Stimulated activated naive B cell treated with anti-CD40 and anti-IgM and Interleukin-4, amounts not matched to agents 10 μg/mL and 1 μg/mL and 100 μg/mL, for 72 hours (primary cell): ENCODE measurements at regions not wholly inside any gene's neighbourhood (a gene's known extent, or its start where the extent isn't known, plus 50 kb on each side); places are given as distances from the start of the nearest gene placed in this dataset.

ENCODE experiments used
- ATAC-seq, 2 donors: fragments of 150-1000 bp; cut with Tn5 transposase; replicated peaks; 2 replicates each; pipeline ENCODE4 v1.10.0; 2021; ENCODE audit warnings: moderate library complexity in 1 of 2
- DNase-seq: peaks from one replicate; pipeline ENCODE4 v3.0.0; 2021
- H3K27ac Mint-ChIP-seq: one replicate; pipeline ENCODE4 v1.8.0; 2022; ENCODE audit warnings: mild to moderate bottlenecking, mixed read lengths
- H3K27me3 Mint-ChIP-seq, 2 donors: one replicate each; pipeline ENCODE4 v1.8.0; 2022; ENCODE audit warnings: mixed read lengths in 2 of 2
- H3K36me3 Mint-ChIP-seq, 2 donors: one replicate each; pipeline ENCODE4 v1.8.0; 2022; ENCODE audit warnings: mixed read lengths in 2 of 2, mild to moderate bottlenecking in 1 of 2
- H3K4me1 Mint-ChIP-seq, 2 donors: one replicate each; pipeline ENCODE4 v1.8.0; 2022; ENCODE audit warnings: mixed read lengths in 2 of 2, mild to moderate bottlenecking in 1 of 2
- H3K4me3 Mint-ChIP-seq, 2 donors: one replicate each; pipeline ENCODE4 v1.8.0; 2022; ENCODE audit warnings: mild to moderate bottlenecking in 2 of 2, mixed read lengths in 2 of 2, moderate library complexity in 1 of 2
- H3K9me3 Mint-ChIP-seq, 2 donors: one replicate each; pipeline ENCODE4 v1.8.0; 2022; ENCODE audit warnings: mixed read lengths in 2 of 2, mild to moderate bottlenecking in 1 of 2

DNA sequence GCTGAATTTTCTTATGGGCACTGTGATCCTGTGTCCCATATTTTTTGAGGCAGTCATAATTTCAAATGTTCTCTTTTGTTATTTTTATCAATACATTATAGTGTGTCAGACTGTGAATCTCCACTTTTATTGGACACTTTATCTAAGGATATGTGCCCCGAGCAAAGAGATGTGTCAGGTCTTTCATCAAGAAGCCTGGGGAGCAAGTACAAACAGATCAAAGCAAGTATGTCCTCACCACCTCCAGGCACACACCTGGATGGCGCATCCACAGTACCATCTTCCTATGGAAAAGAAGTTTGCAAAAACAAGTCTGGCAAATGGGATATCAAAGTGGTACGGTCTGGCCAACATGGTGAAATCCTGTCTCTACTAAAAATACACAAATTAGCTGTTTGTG is 81.0 kb upstream of the ZNF236 start:
- ATAC-seq (no peak), DNase-seq (no peak)
- Mint-ChIP-seq H3K4me1 (peaks cover 3 to 6% of the 10 kb centered on the region in 2 donors), H3K4me3 (no peak overlapping the region), H3K27ac (no peak overlapping the region), H3K36me3 (no peaks in the 10 kb centered on the region), H3K27me3 (peaks cover 3 to 10% of the 10 kb centered on the region in 2 donors), H3K9me3 (peaks cover 5 to 6% of the 10 kb centered on the region in 2 donors)

DNA sequence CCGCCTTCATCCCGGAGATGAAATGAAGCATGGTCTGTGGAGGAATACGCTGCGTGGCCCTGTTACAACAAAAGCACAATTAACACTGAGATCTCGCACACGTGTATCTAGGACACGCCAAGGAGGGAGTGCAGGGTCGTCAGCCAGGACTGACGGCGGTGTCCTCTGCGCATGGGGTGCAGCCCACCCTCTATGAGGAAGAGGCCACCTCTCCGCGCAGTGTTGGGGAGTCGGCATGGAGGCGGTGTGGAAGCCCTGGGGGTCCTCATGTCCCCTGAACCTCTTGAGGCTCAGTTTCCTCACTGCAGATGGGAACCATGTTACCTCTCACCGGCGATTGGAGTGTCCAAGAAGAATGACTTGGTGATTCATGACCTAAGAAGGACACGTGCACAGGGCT is 86.0 kb upstream of the ZNF236 start:
- no peaks in the 10 kb centered on the region for H3K36me3 Mint-ChIP-seq
- H3K9me3 Mint-ChIP-seq: peaks cover 3 to 5% of the 10 kb centered on the region in 2 donors
- H3K4me3 Mint-ChIP-seq: no peak overlapping the region
- H3K27me3 Mint-ChIP-seq: peaks cover 0 to 4% of the 10 kb centered on the region in 2 donors
- ATAC-seq (no peak), DNase-seq (no peak)
- no peak overlapping the region for H3K27ac Mint-ChIP-seq
- peaks cover 3 to 6% of the 10 kb centered on the region in 2 donors for H3K4me1 Mint-ChIP-seq

DNA sequence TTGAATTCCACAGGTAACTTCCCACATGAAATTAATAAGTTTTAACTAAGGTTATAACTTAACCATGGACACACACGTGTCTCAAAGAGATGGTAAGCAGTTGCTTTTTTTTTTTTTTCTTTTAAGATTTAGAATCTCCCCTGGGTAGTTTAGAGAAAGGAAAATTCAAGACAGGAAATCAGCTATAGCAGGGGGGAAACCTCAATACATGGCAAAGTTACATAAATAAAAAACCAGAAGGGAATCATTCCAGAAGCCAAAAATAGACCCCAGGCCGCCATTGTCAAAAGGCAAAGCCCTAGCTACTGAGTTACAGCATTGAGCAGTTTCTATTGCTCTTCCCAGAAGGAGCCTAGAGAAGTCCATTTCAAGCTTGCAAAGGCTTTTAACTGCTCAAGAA is 91.5 kb upstream of the ZNF236 start:
- Mint-ChIP-seq H3K36me3 (no peaks in the 10 kb centered on the region), H3K27me3 (peaks cover 5 to 11% of the 10 kb centered on the region in 2 donors), H3K27ac (no peak overlapping the region), H3K4me1 (no peaks in the 10 kb centered on the region), H3K4me3 (no peak overlapping the region), H3K9me3 (peaks cover 0 to 4% of the 10 kb centered on the region in 2 donors)
- DNase-seq (no peak), ATAC-seq (no peak)

GRCh38 chr18:76727589-76727988 is 94.8 kb upstream of the ZNF236 start:
- Mint-ChIP-seq H3K27me3 (peaks cover 11% of the 10 kb centered on the region in 2 donors), H3K9me3 (peaks cover 0 to 4% of the 10 kb centered on the region in 2 donors), H3K27ac (no peak overlapping the region), H3K4me3 (no peak overlapping the region), H3K4me1 (no peaks in the 10 kb centered on the region), H3K36me3 (no peaks in the 10 kb centered on the region)
- no peak for ATAC-seq
- no peak for DNase-seq

- no peak for DNase-seq
- peaks cover 11 to 13% of the 10 kb centered on the region in 2 donors for H3K27me3 Mint-ChIP-seq
- H3K36me3 Mint-ChIP-seq: no peaks in the 10 kb centered on the region
- H3K4me3 Mint-ChIP-seq: no peak overlapping the region
- H3K4me1 Mint-ChIP-seq: no peaks in the 10 kb centered on the region
- H3K9me3 Mint-ChIP-seq: peaks cover 0 to 4% of the 10 kb centered on the region in 2 donors
- ATAC-seq: no peak
- no peak overlapping the region for H3K27ac Mint-ChIP-seq
These were observed 96.9 kb upstream of the ZNF236 start for GRCh38 chr18:76725445-76725844.

DNA sequence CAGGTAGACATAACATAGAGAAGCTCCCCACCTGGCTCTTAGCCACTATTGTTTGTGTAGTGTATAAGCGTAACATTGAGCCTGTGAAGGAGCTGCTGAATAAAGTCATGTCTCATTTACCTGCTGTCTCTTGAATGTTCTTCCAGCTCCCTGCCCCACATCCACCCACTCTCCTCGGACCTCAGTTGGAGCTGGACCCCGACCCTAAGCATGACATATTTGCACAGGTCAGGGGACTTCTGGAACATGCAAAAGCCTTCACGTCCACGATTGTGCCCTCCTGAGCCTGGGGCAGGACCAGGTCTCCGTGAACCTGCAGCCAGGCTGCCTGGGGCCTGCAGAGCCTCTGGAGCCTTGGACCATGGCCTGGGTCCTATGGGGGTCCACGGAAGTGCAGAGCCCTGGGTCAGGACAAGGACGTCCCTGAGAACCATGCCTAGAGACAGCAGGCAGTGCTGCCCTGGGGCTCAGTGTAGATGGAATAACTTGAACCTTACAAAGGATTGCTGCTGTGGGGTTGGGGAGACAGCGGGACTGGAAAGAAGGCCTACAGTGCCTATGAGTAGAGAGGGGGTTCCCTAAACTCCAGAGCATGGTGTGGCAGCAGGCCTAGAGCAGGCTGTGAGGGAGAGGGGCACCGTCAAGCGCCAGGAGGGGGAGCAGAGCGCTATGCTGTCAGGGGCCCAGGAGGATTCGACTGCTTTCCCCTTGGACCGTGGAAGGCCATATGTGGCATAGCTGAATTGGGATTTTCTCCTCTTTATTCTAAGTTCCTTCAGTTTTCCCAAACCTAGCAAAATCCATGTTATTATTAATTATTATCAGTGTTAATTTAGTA is 99.9 kb upstream of the ZNF236 start:
- DNase-seq: no peak
- no peak overlapping the region for H3K4me3 Mint-ChIP-seq
- H3K36me3 Mint-ChIP-seq: no peaks in the 10 kb centered on the region
- no peaks in the 10 kb centered on the region for H3K4me1 Mint-ChIP-seq
- peak in 1 of 2 donors; percentile 23 for ATAC-seq
- no peak overlapping the region for H3K27ac Mint-ChIP-seq
- no peaks in the 10 kb centered on the region for H3K9me3 Mint-ChIP-seq
- H3K27me3 Mint-ChIP-seq: peaks cover 4 to 6% of the 10 kb centered on the region in 2 donors

DNA sequence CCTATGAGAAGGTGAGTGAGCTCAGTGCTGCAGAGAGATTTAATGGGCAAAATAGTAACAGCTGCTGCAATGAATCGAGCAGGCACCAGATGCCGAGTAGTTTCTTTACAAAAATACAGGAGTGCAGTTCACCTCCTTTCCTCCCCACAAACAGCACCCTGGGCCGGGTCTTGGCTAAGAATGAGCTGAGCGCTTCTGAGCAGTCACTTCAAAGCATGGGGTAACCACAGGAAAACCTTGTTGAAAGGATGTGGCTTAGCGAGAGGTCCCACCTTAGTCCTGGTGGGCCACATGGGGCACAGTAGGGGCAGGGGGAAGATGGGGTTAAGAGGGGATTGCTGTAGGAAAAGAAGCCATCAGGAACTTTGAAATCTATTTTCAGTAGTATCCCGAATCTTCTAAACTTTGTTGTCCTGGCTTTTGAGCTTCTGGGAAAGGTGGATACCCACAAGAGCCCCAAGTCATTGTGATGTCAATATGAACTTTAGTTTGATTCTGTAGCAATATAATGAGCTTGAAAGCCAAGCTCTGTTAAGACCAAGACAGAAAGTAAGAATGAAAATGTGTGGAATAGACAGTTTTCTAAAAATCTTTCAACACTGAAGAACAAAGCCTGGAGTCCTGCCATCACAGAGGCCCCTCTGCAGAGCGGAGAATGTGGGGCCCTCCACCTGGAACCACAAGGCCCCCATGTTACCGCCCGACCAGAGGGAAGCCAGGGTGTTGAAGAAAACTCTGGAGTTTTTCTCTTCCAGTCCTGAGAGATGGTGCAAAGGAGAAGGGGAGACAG is 101.0 kb upstream of the ZNF236 start:
- Mint-ChIP-seq H3K4me1 (no peaks in the 10 kb centered on the region), H3K36me3 (no peaks in the 10 kb centered on the region), H3K4me3 (no peak overlapping the region), H3K9me3 (no peaks in the 10 kb centered on the region), H3K27ac (no peak overlapping the region), H3K27me3 (peaks cover 4 to 6% of the 10 kb centered on the region in 2 donors)
- DNase-seq (no peak), ATAC-seq (no peak)

DNA sequence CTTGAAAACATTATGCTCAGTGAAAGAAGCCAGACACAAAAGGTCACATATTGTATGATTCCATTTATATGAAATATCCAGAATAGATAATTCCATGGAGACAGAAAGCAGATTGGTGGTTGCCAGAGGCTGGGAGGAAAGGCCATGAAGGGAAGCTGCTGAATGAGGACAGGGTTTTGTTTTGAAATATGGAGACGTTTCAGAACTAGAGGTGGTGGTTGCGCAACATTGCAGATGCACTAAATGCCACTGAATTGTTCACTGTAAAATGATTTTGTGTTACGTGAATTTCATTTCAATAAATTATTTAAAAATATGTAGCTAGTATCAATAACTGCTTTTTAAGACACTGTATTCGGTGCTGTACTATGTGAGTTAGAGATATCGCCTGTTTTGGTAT is 101.7 kb upstream of the ZNF236 start:
- Mint-ChIP-seq H3K9me3 (no peaks in the 10 kb centered on the region), H3K36me3 (no peaks in the 10 kb centered on the region), H3K4me1 (no peaks in the 10 kb centered on the region), H3K27me3 (peaks cover 4 to 6% of the 10 kb centered on the region in 2 donors), H3K27ac (no peak overlapping the region), H3K4me3 (no peak overlapping the region)
- ATAC-seq: no peak
- no peak for DNase-seq

DNA sequence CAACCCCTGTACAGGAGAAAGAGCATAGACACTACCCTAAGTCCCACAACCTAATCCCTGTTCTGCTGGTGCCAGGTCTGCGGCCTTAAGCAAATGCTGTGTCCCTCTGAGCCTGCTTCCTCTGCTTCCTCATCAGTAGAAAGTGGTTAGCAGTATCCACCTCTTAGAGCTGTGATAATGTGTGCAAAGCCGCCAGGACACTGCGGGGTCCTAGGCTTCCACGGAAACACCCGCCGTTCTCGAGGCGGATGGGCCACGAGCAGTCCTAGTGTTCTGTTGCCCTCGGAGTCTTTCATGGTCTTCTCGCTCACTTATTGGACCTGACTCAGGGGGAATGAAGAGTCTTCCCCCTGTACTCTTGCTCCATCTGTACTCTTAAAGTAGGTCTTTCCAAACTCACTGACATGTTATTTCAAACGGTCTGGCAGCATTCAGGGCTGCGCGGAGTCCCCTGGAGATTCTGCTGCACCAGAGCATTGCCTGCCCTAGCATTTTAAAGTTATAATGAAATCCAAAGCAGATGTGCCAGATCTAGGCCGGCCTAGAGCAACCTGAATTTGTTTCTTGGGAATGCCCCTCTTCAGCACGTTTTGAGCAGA is 107.2 kb upstream of the ZNF236 start:
- H3K4me1 Mint-ChIP-seq: no peaks in the 10 kb centered on the region
- H3K4me3 Mint-ChIP-seq: no peak overlapping the region
- H3K9me3 Mint-ChIP-seq: no peaks in the 10 kb centered on the region
- DNase-seq (no peak), ATAC-seq (no peak)
- H3K27ac Mint-ChIP-seq: no peak overlapping the region
- H3K36me3 Mint-ChIP-seq: no peaks in the 10 kb centered on the region
- no peaks in the 10 kb centered on the region for H3K27me3 Mint-ChIP-seq

DNA sequence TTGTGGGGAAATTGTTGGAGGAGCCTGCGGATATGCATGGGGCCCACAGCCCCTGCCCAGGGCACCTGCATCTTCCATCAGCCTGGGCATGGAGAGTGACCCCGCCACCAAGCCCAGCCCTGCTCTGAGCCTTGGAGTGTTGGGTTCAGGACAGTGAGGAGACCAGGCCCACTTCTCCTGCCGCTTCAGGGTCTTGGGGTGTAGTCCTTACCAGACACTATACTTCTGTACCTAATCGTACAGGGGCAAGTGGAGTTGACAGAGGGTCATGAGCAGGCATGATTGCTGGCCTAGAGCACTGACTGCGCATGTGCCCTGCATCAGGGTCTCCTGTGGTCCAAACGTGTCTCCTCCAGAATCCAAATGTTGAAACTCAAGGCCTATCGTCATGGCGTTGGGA is 108.9 kb upstream of the ZNF236 start:
- Mint-ChIP-seq H3K4me3 (no peak overlapping the region), H3K27ac (no peak overlapping the region), H3K9me3 (no peaks in the 10 kb centered on the region), H3K4me1 (peaks cover 4 to 5% of the 10 kb centered on the region in 2 donors), H3K36me3 (no peaks in the 10 kb centered on the region), H3K27me3 (no peaks in the 10 kb centered on the region)
- ATAC-seq (no peak), DNase-seq (no peak)

DNA sequence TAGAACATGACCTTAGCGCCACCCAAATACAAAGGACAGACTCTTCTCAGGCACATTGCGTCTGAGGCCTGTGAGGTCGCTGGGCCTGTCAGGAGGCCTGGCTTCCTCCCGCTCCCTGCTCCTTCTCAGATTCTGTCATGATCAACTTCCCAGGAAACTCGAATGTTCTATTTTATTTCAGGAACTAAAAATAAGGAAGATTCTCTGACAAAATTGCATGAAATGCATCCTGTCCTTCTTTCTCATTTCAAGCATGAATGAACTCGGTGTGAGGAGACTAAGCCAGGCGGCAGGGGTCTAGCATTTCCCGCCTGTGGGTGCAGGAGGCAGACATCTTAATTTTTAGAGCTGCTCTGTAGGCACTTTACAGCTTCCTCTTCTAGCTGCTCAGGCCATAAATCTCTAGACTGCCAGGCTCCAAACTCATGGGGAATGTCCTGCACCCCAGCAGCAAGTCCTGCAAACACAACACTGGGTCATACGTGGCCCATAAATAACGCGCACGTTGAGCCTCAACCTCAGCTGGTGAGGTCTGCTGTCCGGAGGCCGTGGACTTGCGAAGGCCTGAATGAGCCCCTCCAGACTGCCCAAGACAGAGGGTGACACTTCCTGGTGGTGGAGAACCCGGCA is 109.7 kb upstream of the ZNF236 start:
- H3K27me3 Mint-ChIP-seq: no peaks in the 10 kb centered on the region
- ATAC-seq (no peak), DNase-seq (no peak)
- no peak overlapping the region for H3K27ac Mint-ChIP-seq
- H3K4me3 Mint-ChIP-seq: no peak overlapping the region
- H3K4me1 Mint-ChIP-seq: peaks cover 4 to 5% of the 10 kb centered on the region in 2 donors
- H3K9me3 Mint-ChIP-seq: no peaks in the 10 kb centered on the region
- H3K36me3 Mint-ChIP-seq: no peaks in the 10 kb centered on the region

DNA sequence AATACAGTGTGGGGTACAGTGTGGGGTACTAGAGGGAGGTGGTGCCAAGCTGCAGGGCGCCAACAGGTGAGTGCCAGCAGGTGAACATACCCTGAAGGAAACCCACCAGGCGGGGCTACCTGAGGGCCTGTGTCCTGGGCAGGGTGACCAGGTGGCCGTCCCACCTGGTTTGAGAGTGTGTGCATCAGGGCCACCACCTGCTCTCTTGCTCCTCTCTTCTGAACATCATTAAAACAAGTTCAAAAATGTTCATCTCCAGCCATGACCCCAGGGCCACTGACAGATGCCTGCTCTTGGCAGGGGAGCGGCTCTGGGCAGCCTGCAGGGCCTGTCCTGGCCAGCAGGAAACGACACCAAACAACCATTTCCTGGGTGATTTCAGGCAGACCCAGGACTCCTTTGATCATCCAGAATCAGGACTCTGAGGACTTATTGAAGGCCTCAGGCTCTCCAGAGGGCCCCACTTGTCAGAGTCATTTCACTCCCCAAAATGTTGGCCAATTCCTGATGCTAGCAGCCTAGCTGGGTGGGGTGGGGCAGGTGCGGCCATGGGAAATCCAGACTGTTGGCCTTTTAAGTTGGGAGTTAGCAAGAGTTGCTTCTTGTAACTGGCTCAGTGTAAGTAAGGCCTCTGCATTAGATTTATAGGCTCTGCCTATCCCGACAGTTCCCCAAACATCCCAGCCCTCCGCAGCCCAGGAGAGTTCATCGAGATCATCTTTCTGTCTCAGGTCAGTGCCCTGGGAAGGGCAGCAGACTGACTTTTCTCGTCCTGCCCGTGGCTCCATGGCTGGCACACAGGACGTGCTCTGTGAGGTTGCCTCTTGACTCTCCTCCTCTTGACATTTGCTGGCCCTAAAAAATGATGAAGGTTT is 111.5 kb upstream of the ZNF236 start:
- ATAC-seq (no peak), DNase-seq (no peak)
- peak overlapping the region; percentile 5 for H3K27ac Mint-ChIP-seq
- no peak overlapping the region for H3K4me3 Mint-ChIP-seq
- no peaks in the 10 kb centered on the region for H3K9me3 Mint-ChIP-seq
- no peaks in the 10 kb centered on the region for H3K27me3 Mint-ChIP-seq
- H3K36me3 Mint-ChIP-seq: no peaks in the 10 kb centered on the region
- peaks cover 4 to 5% of the 10 kb centered on the region in 2 donors for H3K4me1 Mint-ChIP-seq
